ENCODE measurements at regions not wholly inside any gene's neighbourhood (a gene's known extent, or its start where the extent isn't known, plus 50 kb on each side); places are given as distances from the start of the nearest gene placed in this dataset.
"Not testable (repeated sequence)": the region's sequence is repeated elsewhere in the genome, so short reads cannot be mapped to it uniquely, and the experiment has no call there.

DNA sequence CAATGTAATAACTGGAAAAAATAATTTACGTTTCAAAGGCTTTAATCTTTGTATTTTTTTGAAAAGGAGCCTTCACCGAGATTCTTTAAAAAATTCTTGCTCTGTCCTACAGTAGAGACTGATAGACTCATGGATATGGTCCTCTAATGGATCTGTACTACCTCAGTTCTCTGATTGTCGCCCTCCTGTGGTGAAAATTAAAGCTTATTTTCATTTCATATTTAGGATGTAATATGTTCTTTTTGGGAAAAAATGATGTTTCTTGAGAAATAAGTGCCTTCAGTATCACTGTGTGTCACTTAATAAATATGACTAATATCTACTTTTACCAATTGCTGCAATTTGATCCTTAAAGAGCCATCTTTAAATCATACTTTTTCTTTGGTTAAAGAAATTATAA, 4593.3 kb upstream of the OR11H1 start:
- DNase-seq (ENCODE audit: low spot score); intact Hi-C loops (cut with DNase I): not testable (repeated sequence)

DNA sequence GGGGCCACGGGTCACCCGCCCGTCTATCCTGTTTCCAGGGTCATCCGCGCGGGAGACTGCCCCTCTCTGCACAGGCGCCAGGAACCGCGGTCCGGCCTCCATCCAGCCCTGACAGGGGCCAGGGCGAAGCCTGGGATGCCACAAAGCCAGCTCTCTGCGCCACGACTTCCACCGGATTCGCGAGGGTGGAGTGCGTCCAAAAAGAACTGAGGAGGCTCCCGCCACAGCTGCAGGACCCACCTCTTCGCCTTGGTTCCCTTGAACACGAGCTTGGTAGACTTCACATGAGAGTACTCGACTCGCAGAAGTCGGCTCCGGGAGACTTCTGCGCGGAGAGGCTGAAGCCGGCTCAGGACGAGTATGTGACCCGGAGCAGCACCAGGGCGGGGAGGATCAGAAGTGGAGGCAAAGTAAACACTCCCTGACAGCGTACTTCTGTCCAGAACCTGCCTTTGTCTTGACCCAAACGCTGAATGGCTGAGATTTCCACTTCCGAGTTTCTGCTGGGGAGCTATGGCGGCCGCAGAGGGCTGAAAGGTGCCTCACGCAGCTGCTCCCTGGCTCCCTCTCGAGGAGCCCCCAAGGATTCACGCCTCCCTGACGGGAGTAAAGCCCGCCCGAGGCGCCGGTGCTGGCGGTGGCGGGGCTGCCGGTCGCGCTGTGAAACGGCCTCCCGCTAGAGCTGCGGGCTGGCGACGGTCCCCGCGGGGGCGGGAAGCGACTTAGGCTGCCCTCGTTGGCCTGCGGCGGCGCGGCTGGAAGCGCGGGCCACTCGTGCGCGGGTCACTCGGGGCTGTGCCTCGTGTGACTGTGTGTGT, 4566.7 kb upstream of the OR11H1 start:
- intact Hi-C loops (cut with DNase I): no loop called here
- peak; percentile 86 for DNase-seq (ENCODE audit: low spot score)

- intact Hi-C loops (cut with DNase I): not testable (repeated sequence)
- peak; percentile 80 for DNase-seq (ENCODE audit: low spot score)
These were observed 4566.1 kb upstream of the OR11H1 start for GRCh38 chr22:10961861-10962255.
